Loucy (cell line): ENCODE measurements at regions not wholly inside any gene's neighbourhood (a gene's known extent, or its start where the extent isn't known, plus 50 kb on each side); places are given as distances from the start of the nearest gene placed in this dataset.

ENCODE experiments used
- CTCF ChIP-seq: fragments of 200-600 bp; sonication (generic); conservative IDR thresholded peaks from 2 replicates; pipeline ENCODE4 v1.5.1; 2014; ENCODE audit warnings: mild to moderate bottlenecking, antibody characterized with exemption, low read length
- EZH2phosphoT487 ChIP-seq: fragments of 200-600 bp; IDR thresholded peaks from 2 replicates; pipeline ENCODE4 v1.6.1; 2018; ENCODE audit warnings: antibody characterized with exemption, mild to moderate bottlenecking, moderate library complexity, borderline replicate concordance

GRCh38 chrX:69050051-69050765 is 115.0 kb downstream of the PJA1 start:
- TF ChIP-seq CTCF (no peak), EZH2phosphoT487 (no peak)
